K562 (cell line): ENCODE measurements at regions not wholly inside any gene's neighbourhood (a gene's known extent, or its start where the extent isn't known, plus 50 kb on each side); places are given as distances from the start of the nearest gene placed in this dataset.

Source experiments
- ATAC-seq: fragments of 200-7000 bp; cut with Tn5 transposase; 3 replicates; pipeline ENCODE4 v1.9.1; 2020; ENCODE audit warnings: moderate library complexity
- BruUV-seq: library from RNA; stranded (reverse); fragments of 400-500 nt; replicated peaks from 2 replicates; lab custom pipeline; 2021; lab: Mats Ljungman, UMichigan
- CTCF ChIA-PET: fragments of 300-600 bp; formaldehyde crosslinking; extraction: SDS; loops from one replicate; lab custom pipeline; 2021; ENCODE audit warnings: low intra/inter-chr PET ratio; lab: Yijun Ruan, JAX
- POLR2A ChIA-PET: fragments of 300-600, 350-650 bp; sonication (Branson Sonifier 250); formaldehyde crosslinking; extraction: SDS; loops from one replicate; lab custom pipeline; 2021; ENCODE audit warnings: antibody characterized with exemption, inconsistent platforms; lab: Yijun Ruan, JAX
- DNase-seq, 4 experiments: peaks; one replicate each; pipeline versions ENCODE4 v3.0.0 to v3.0.0-alpha.2; 2011 to 2018; ENCODE audit warnings: low spot score in 3 of 4, mixed read lengths in 3 of 4; ENCODE audit errors: extremely low read depth in 1 of 4
- FAIRE-seq: peaks from 2 replicates; lab custom pipeline; 2011; peaks lifted over from hg19 to GRCh38; lab: Jason Lieb, UNC
- H2AFZ ChIP-seq: 2 replicates; pipeline ENCODE4 v1.6.0; 2011; ENCODE audit warnings: low read depth, low read length, control low read depth, inconsistent platforms
- H3K27ac ChIP-seq: fragments of 200-600 bp; 3 replicates; pipeline ENCODE4 v1.8.0; 2011; ENCODE audit warnings: low read depth, mild to moderate bottlenecking, control low read depth, inconsistent platforms, low read length, moderate library complexity, mixed read lengths; ENCODE audit errors: extremely low read depth
- H3K27me3 ChIP-seq, 2 experiments: fragments of 300-600 bp in 1 of 2; 2 replicates in 1 of 2; 3 replicates in 1 of 2; pipeline versions ENCODE4 v1.6.0 to v1.8.0; 2011; ENCODE audit warnings: inconsistent platforms in 2 of 2, low read length in 2 of 2, mild to moderate bottlenecking in 1 of 2, mixed read lengths in 1 of 2, moderate library complexity in 1 of 2; ENCODE audit not compliant: control insufficient read depth in 2 of 2, insufficient read depth in 2 of 2
- H3K36me3 ChIP-seq: fragments of 300-600 bp; 3 replicates; pipeline ENCODE4 v1.8.0; 2011; ENCODE audit warnings: mild to moderate bottlenecking, low read length, inconsistent platforms; ENCODE audit not compliant: control insufficient read depth, insufficient read depth
- H3K4me1 ChIP-seq, 2 experiments: fragments of 200-600 bp in 1 of 2; replicated peaks in 1 of 2; 2 replicates in 1 of 2; 3 replicates in 1 of 2; pipeline versions ENCODE4 v1.5.1 to v1.8.0; 2011; ENCODE audit warnings: inconsistent platforms in 2 of 2, low read length in 2 of 2, mild to moderate bottlenecking in 1 of 2, mixed read lengths in 1 of 2, moderate library complexity in 1 of 2; ENCODE audit not compliant: control insufficient read depth in 2 of 2, insufficient read depth in 2 of 2
- H3K4me2 ChIP-seq: 2 replicates; pipeline ENCODE4 v1.6.1; 2011; ENCODE audit warnings: low read length, control low read depth, inconsistent platforms, mixed read lengths; ENCODE audit not compliant: insufficient read depth
- H3K4me3 ChIP-seq: fragments of 200-600 bp; sonication (generic), shearing (Covaris generic); 2 replicates; pipeline ENCODE4 v1.5.1; 2016; ENCODE audit warnings: control low read depth, inconsistent platforms
- H3K79me2 ChIP-seq: fragments of 200-600 bp; 3 replicates; pipeline ENCODE4 v1.8.0; 2011; ENCODE audit warnings: low read length, inconsistent platforms; ENCODE audit not compliant: control insufficient read depth, insufficient read depth
- H3K9ac ChIP-seq, 2 experiments: 2 replicates each; pipeline versions ENCODE4 v1.6.0 to v1.6.1; 2011; ENCODE audit warnings: low read depth in 2 of 2, low read length in 2 of 2, control low read depth in 1 of 2, inconsistent platforms in 1 of 2, mild to moderate bottlenecking in 1 of 2, mixed read lengths in 1 of 2; ENCODE audit not compliant: insufficient read depth in 1 of 2
- H3K9me1 ChIP-seq: one replicate; pipeline ENCODE4 v1.6.0; 2011; ENCODE audit warnings: inconsistent platforms, mild to moderate bottlenecking, low read length, moderate library complexity; ENCODE audit not compliant: control insufficient read depth, insufficient read depth
- H3K9me3 ChIP-seq: replicated peaks from 2 replicates; pipeline ENCODE4 v1.5.1; 2011; ENCODE audit warnings: low read depth, low read length, inconsistent platforms; ENCODE audit not compliant: control insufficient read depth, insufficient read depth
- H4K20me1 ChIP-seq: replicated peaks from 2 replicates; pipeline ENCODE4 v1.6.1; 2011; ENCODE audit warnings: low read length, inconsistent platforms, mixed read lengths; ENCODE audit not compliant: control insufficient read depth, insufficient read depth
- CHD7 ChIP-seq: fragments of 200-600 bp; sonication (generic); IDR thresholded peaks from one replicate; pipeline ENCODE4 v1.6.1; 2012; ENCODE audit warnings: mild to moderate bottlenecking, low read depth, low read length, inconsistent platforms
- HMG20A ChIP-seq: fragments of 450-650 bp; formaldehyde crosslinking; conservative IDR thresholded peaks from 2 replicates; pipeline ENCODE4 v1.4.0; 2020; ENCODE audit warnings: mild to moderate bottlenecking, mixed read lengths
- RBM25 ChIP-seq: fragments of 200-400 bp; formaldehyde crosslinking; IDR thresholded peaks from 2 replicates; pipeline ENCODE4 v1.6.1; 2018; ENCODE audit warnings: low read length, low read depth, moderate library complexity; ENCODE audit not compliant: severe bottlenecking
- SIN3B ChIP-seq: fragments of 450-650 bp; IDR thresholded peaks from 2 replicates; pipeline ENCODE4 v1.6.1; 2017; ENCODE audit warnings: low read depth, mild to moderate bottlenecking, moderate library complexity
- ZBTB7A ChIP-seq: IDR thresholded peaks from 2 replicates; pipeline ENCODE4 v1.6.1; 2011; ENCODE audit warnings: low read depth, mild to moderate bottlenecking, low read length, moderate library complexity, borderline replicate concordance; ENCODE audit not compliant: control insufficient read depth
- ZFP1 ChIP-seq: fragments of 450-650 bp; formaldehyde crosslinking; IDR thresholded peaks from 2 replicates; pipeline ENCODE4 v1.4.0; 2020; ENCODE audit warnings: mild to moderate bottlenecking, mixed read lengths
- ZNF280A ChIP-seq: fragments of 450-650 bp; IDR thresholded peaks from 2 replicates; pipeline ENCODE4 v1.6.1; 2018; ENCODE audit warnings: mild to moderate bottlenecking, low read depth; ENCODE audit not compliant: partially characterized antibody
- ZNF280B ChIP-seq: fragments of 250-450 bp; sonication (Bioruptor Pico); IDR thresholded peaks from 2 replicates; pipeline ENCODE4 v1.5.1; 2021; ENCODE audit warnings: mild to moderate bottlenecking
- ZNF696 ChIP-seq: fragments of 250-450 bp; sonication (Bioruptor Pico); conservative IDR thresholded peaks from 2 replicates; pipeline ENCODE4 v1.4.0; 2020; ENCODE audit warnings: mild to moderate bottlenecking, moderate library complexity
- WGBS: fragments of 100-300 bp; shearing (Covaris generic); methylation state at CpG from one replicate; pipeline ENCODE4 v1.1.6; 2016; ENCODE audit warnings: low coverage, mixed read lengths; ENCODE audit not compliant: insufficient coverage; ENCODE audit errors: missing lambda C conversion rate; 5-methylcytosine and 5-hydroxymethylcytosine counted together
- in situ Hi-C: fragments of 300-500 bp; cut with MboI; formaldehyde crosslinking; loops from 4 replicates; pipeline ENCODE4 v1.15.0; 2018; ENCODE audit warnings: inconsistent platforms, mixed read lengths
- intact Hi-C: fragments of 100-400 bp; cut with micrococcal nuclease; formaldehyde crosslinking; loops from 2 replicates; pipeline ENCODE4 v1.14.2; 2022

GRCh38 chr1:90407737-90408136, 309.4 kb downstream of the BARHL2 start:
- H3K4me3 ChIP-seq, result no peak overlapping the region
- H3K4me2 ChIP-seq, result no peak overlapping the region
- no peak for DNase-seq
- no peak overlapping the region for H2AFZ ChIP-seq
- FAIRE-seq, result no peak
- no peak for ATAC-seq
- no peaks in the 10 kb centered on the region for H3K9me3 ChIP-seq
- 4% methylated on average over 3 of the region's 3 CpGs for WGBS
- no peak overlapping the region for H3K9ac ChIP-seq
- H3K4me1 ChIP-seq, result no peaks in the 10 kb centered on the region
- intact Hi-C loops (no loop called here), in situ Hi-C loops (no loop called here)
- no peaks in the 10 kb centered on the region for H4K20me1 ChIP-seq
- ChIA-PET CTCF (no interaction called here), POLR2A (interaction anchor here (1.0 kb wide), 1 partner anchor 11 kb away, joined by 3 read pairs; no protein-coding TSS in a partner anchor)
- no peaks in the 10 kb centered on the region for H3K9me1 ChIP-seq
- H3K27me3 ChIP-seq, result no peaks in the 10 kb centered on the region
- BruUV-seq, result no TSS peak
- H3K27ac ChIP-seq, result no peak overlapping the region
- H3K79me2 ChIP-seq, result no peaks in the 10 kb centered on the region
- H3K36me3 ChIP-seq, result no peaks in the 10 kb centered on the region
- TF ChIP-seq ZBTB7A (no peak), ZNF280B (CRISPR knock-in tag) (no peak), CHD7 (no peak), ZNF280A (no peak), ZFP1 (no peak), HMG20A (no peak), RBM25 (no peak), ZNF696 (CRISPR knock-in tag) (no peak), SIN3B (no peak)
